ENCODE measurements at regions not wholly inside any gene's neighbourhood (a gene's known extent, or its start where the extent isn't known, plus 50 kb on each side); places are given as distances from the start of the nearest gene placed in this dataset.
"Not testable (repeated sequence)": the region's sequence is repeated elsewhere in the genome, so short reads cannot be mapped to it uniquely, and the experiment has no call there.

DNA sequence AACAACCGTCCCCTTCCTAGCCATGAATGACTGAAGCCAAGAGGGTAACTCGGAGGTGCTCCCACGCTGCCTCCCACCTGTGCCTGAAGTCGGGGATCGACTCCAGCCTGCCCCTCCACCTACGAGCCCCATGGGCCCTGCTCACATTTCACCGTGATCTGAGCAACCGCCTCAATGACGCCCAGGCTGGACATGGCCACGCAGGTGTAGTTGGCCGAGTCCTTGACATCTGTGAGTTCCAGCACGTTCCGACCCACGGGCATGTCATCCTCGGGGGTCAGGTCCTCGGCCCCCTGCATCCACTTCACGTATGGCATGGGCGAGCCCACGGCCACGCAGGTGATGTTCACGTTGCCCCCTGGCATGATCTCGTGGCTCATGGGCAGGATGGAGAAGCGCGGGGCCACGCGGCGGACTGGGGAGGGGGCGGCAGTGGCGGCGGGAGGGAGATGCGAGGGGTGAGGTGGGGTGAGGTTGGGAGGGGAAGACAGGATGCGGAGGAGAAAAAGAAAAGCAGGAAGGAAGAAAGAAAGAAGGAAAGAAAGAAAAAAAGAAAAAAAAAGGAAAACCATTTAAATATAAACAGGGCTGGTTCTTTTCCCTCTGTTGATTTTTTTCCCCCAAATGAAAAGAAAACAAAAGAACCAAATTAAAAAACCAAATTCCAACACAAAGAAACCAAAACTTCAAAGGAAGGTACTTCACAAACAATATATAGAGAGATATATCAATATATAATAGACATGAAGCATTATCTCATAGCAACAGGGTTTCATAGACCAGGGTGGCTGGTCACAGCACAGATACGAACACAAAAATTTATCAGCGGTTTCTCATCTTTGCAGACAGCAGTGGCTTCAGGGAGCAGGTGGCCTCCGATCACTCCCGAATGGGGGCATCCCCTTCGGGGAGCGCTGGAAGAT lies 94.7 kb downstream of the PTPRS start:
- Histone ChIP-seq H3K4me3 (ENCODE audit: low read depth, low read length) (no peak overlapping the region), H3K36me3 (peaks cover 35% of the 10 kb centered on the region), H3K9me3 (no peaks in the 10 kb centered on the region), H3K4me1 (no peaks in the 10 kb centered on the region), H3K27me3 (no peaks in the 10 kb centered on the region)
- DNase-seq: no peak
- TF ChIP-seq, protein P1, sequence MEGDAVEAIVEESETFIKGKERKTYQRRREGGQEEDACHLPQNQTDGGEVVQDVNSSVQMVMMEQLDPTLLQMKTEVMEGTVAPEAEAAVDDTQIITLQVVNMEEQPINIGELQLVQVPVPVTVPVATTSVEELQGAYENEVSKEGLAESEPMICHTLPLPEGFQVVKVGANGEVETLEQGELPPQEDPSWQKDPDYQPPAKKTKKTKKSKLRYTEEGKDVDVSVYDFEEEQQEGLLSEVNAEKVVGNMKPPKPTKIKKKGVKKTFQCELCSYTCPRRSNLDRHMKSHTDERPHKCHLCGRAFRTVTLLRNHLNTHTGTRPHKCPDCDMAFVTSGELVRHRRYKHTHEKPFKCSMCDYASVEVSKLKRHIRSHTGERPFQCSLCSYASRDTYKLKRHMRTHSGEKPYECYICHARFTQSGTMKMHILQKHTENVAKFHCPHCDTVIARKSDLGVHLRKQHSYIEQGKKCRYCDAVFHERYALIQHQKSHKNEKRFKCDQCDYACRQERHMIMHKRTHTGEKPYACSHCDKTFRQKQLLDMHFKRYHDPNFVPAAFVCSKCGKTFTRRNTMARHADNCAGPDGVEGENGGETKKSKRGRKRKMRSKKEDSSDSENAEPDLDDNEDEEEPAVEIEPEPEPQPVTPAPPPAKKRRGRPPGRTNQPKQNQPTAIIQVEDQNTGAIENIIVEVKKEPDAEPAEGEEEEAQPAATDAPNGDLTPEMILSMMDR (IDR thresholded peaks at IDR 0.05; ENCODE audit: low read depth, low read length): no peak

DNA sequence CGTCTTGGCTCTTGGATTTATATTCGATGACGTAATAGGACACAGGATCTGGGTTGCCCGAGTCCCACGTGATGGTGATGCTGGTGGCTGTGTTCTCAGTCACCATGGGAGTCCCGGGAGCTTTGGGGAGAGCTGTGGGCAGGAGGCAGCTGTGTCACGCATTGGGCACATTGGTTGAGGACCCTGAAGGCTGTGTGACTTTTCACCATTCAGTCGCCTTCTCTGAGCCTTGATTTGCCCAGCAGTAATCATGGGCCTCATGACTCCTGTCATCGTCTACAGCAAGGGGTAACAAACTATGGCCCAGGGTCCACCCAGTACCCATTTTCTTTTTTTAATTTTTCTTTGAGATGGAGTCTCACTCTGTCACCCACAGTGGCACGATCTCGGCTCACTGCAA lies 96.3 kb downstream of the PTPRS start:
- Histone ChIP-seq H3K9me3 (no peaks in the 10 kb centered on the region), H3K36me3 (peaks cover 29% of the 10 kb centered on the region), H3K4me1 (no peaks in the 10 kb centered on the region), H3K27me3 (no peaks in the 10 kb centered on the region), H3K4me3 (ENCODE audit: low read depth, low read length) (no peak overlapping the region)
- no peak for DNase-seq
- TF ChIP-seq, protein P1 (IDR thresholded peaks at IDR 0.05; ENCODE audit: low read depth, low read length): no peak

DNA sequence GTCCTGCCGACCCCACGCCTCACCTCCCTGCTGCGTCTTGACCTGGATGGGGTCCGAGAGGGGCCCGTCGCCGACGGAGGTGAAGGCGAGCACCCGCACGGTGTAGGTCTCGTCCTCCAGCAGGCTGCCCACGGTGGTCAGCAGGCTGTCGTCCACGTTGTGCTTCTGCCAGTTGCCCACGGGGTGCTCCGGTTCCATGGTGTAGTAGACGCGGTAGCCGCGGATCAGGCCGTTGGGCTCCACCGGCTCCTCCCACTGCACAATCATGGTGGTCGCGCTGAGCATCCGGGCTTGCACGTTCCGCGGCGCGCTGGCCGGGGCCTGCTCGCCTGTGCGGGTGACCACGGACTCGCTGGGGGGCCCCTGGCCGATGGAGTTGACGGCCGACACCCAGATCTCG lies 96.7 kb downstream of the PTPRS start:
- Histone ChIP-seq H3K36me3 (peaks cover 29% of the 10 kb centered on the region), H3K4me3 (ENCODE audit: low read depth, low read length) (no peak overlapping the region), H3K9me3 (no peaks in the 10 kb centered on the region), H3K27me3 (no peaks in the 10 kb centered on the region), H3K4me1 (no peaks in the 10 kb centered on the region)
- DNase-seq: no peak
- TF ChIP-seq, protein P1 (IDR thresholded peaks at IDR 0.05; ENCODE audit: low read depth, low read length): no peak

DNA sequence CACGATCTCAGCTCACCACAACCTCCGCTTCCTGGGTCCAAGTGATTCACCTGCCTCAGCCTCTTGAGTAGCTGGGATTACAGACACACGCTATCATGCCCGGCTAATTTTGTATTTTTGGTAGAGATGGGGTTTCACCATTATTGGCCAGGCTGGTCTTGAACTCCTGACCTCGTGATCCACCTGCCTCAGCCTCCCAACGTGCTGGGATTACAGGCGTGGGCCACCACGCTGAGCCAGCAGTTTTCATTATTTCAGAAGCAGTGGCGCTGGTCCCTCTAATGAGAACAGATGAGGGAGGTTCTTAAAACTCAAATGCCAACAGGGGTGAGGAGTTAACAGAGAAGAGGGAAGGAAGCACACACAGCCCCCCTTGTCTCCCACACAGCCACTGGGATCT lies 98.7 kb downstream of the PTPRS start:
- H3K4me1 ChIP-seq; H3K27me3 ChIP-seq; H3K4me3 ChIP-seq (ENCODE audit: low read depth, low read length); DNase-seq; H3K9me3 ChIP-seq: not testable (repeated sequence)
- H3K36me3 ChIP-seq: peaks cover 40% of the 10 kb centered on the region

DNA sequence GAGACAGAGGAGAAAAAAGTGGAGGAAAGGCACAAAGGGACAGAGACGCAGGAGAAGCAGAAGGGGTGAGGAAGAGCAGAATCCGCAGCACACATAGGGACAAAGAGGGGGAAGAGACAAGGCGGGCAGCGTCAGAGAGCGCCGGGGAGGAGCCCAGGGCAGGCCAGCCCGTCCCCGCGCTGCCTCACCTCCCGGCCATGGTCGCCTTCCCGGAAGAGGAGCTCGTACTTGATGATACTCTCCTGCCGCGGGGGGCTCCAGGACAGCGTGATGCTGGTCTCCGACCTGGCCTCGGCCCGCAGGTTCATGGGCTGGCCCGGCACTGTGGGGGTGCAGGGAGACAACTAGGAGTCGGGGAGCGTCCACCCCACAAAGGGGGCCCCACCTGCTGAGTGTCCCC lies 100.6 kb downstream of the PTPRS start:
- TF ChIP-seq, protein P1 (IDR thresholded peaks at IDR 0.05; ENCODE audit: low read depth, low read length): no peak
- Histone ChIP-seq H3K9me3 (no peaks in the 10 kb centered on the region), H3K4me1 (no peaks in the 10 kb centered on the region), H3K36me3 (peaks cover 34% of the 10 kb centered on the region), H3K27me3 (no peaks in the 10 kb centered on the region), H3K4me3 (ENCODE audit: low read depth, low read length) (no peak overlapping the region)
- DNase-seq: no peak

DNA sequence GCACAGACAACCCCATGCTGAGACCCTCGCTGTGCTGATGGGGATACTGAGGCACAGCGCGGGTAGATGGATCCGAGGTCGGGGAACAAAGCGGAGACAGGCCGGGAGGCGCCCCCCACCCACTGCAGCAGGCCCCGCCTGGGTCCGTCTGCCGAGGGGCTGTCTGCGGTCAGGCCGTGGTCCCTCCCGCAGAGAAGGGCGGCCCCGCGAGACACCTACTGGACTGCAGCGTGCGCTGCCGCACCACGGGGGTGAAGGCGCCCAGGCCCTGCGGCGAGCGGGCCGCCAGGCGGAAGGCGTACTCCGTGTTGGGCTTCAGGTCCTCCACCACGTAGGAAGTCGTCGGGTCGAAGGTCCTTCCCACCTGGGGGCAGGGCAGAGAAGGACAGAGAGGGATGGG lies 101.9 kb downstream of the PTPRS start:
- peaks cover 25% of the 10 kb centered on the region for H3K36me3 ChIP-seq

More for the DNA sequence above, 101.9 kb downstream of the PTPRS start:
- Histone ChIP-seq H3K4me3 (ENCODE audit: low read depth, low read length) (no peak overlapping the region), H3K27me3 (no peaks in the 10 kb centered on the region), H3K9me3 (no peaks in the 10 kb centered on the region), H3K4me1 (no peaks in the 10 kb centered on the region)
- DNase-seq: no peak
- TF ChIP-seq, protein P1 (IDR thresholded peaks at IDR 0.05; ENCODE audit: low read depth, low read length): no peak
